WTC11 (cell line): ENCODE measurements at regions not wholly inside any gene's neighbourhood (a gene's known extent, or its start where the extent isn't known, plus 50 kb on each side); places are given as distances from the start of the nearest gene placed in this dataset.
A peak's percentile ranks its signal among the peaks of the same experiment; 100 is the strongest.

Experiments
- ATAC-seq: fragments of 200-7000 bp; cut with Tn5 transposase; 2 replicates; pipeline ENCODE4 v1.10.0; 2021; ENCODE audit warnings: mild to moderate bottlenecking, moderate library complexity
- CTCF ChIA-PET: fragments of 300-600 bp; sonication (Branson Sonifier 250); formaldehyde crosslinking; loops from one replicate; lab custom pipeline; 2021; ENCODE audit warnings: antibody characterized with exemption; lab: Charles Lee
- POLR2A ChIA-PET: fragments of 350-600 bp; sonication (Branson Sonifier 250); formaldehyde crosslinking; loops from one replicate; lab custom pipeline; 2021; ENCODE audit warnings: antibody characterized with exemption; lab: Charles Lee
- DNase-seq: peaks from one replicate; pipeline ENCODE4 v3.0.0; 2021; ENCODE audit warnings: low spot score
- H3K27ac Mint-ChIP-seq: 2 replicates; pipeline ENCODE4 v1.8.0; 2021; ENCODE audit warnings: mixed read lengths
- H3K27me3 Mint-ChIP-seq: 2 replicates; pipeline ENCODE4 v1.8.0; 2021; ENCODE audit warnings: low read depth, mild to moderate bottlenecking, moderate library complexity, mixed read lengths
- H3K36me3 Mint-ChIP-seq: 2 replicates; pipeline ENCODE4 v1.8.0; 2021; ENCODE audit warnings: mixed read lengths
- H3K4me1 Mint-ChIP-seq: 2 replicates; pipeline ENCODE4 v1.8.0; 2022; ENCODE audit warnings: mixed read lengths
- H3K4me3 Mint-ChIP-seq: 2 replicates; pipeline ENCODE4 v1.8.0; 2021; ENCODE audit warnings: mild to moderate bottlenecking, moderate library complexity, mixed read lengths
- H3K9me3 Mint-ChIP-seq: 2 replicates; pipeline ENCODE4 v1.8.0; 2021; ENCODE audit warnings: mixed read lengths
- FOXP1 ChIP-seq: sonication (generic); formaldehyde crosslinking; IDR thresholded peaks from 2 replicates; pipeline ENCODE4 v1.8.0; 2022; ENCODE audit warnings: missing genetic modification reagents, mild to moderate bottlenecking, moderate library complexity, borderline replicate concordance
- GTF2I ChIP-seq: fragments of 250-450 bp; sonication (Bioruptor Pico); conservative IDR thresholded peaks from 2 replicates; pipeline ENCODE4 v1.4.0; 2021; ENCODE audit warnings: mild to moderate bottlenecking
- IRF2 ChIP-seq: sonication (generic); formaldehyde crosslinking; IDR thresholded peaks from 2 replicates; pipeline ENCODE4 v1.8.0; 2022; ENCODE audit warnings: low read depth, missing genetic modification reagents, borderline replicate concordance
- JUN ChIP-seq: sonication (generic); formaldehyde crosslinking; IDR thresholded peaks from 2 replicates; pipeline ENCODE4 v1.8.0; 2023; ENCODE audit warnings: mild to moderate bottlenecking, missing genetic modification reagents
- NFE2L1 ChIP-seq: sonication (generic); formaldehyde crosslinking; IDR thresholded peaks from 2 replicates; pipeline ENCODE4 v1.8.1; 2023; ENCODE audit warnings: missing genetic modification reagents
- NR3C1 ChIP-seq: sonication (generic); formaldehyde crosslinking; conservative IDR thresholded peaks from 2 replicates; pipeline ENCODE4 v1.8.1; 2023; ENCODE audit warnings: low read depth, mild to moderate bottlenecking, missing genetic modification reagents
- PRRX2 ChIP-seq: fragments of 250-450 bp; sonication (Bioruptor Pico); IDR thresholded peaks from 2 replicates; pipeline ENCODE4 v1.8.0; 2021; ENCODE audit warnings: mild to moderate bottlenecking
- TEAD4 ChIP-seq: sonication (generic); formaldehyde crosslinking; IDR thresholded peaks from 2 replicates; pipeline ENCODE4 v1.8.0; 2022; ENCODE audit warnings: mild to moderate bottlenecking, missing genetic modification reagents
- TF ChIP-seq, protein P1 (sequence below): fragments of 250-450 bp; sonication (Bioruptor Pico); IDR thresholded peaks from 2 replicates; pipeline ENCODE4 v1.9.0; 2021; ENCODE audit warnings: mild to moderate bottlenecking
- TF ChIP-seq, protein P2 (sequence below): sonication (generic); formaldehyde crosslinking; IDR thresholded peaks from 2 replicates; pipeline ENCODE4 v1.8.1; 2022; ENCODE audit warnings: missing genetic modification reagents, borderline replicate concordance
- TF ChIP-seq, protein P3 (sequence below): sonication (generic); formaldehyde crosslinking; IDR thresholded peaks from 2 replicates; pipeline ENCODE4 v1.8.0; 2023; ENCODE audit warnings: missing genetic modification reagents
- TF ChIP-seq, protein P4 (sequence below): sonication (generic); formaldehyde crosslinking; conservative IDR thresholded peaks from 2 replicates; pipeline ENCODE4 v1.8.1; 2023; ENCODE audit warnings: mild to moderate bottlenecking, low read depth, missing genetic modification reagents, moderate library complexity
- TF ChIP-seq, protein P5 (sequence below): sonication (generic); formaldehyde crosslinking; IDR thresholded peaks from 2 replicates; pipeline ENCODE4 v1.8.1; 2022; ENCODE audit warnings: low read depth, mild to moderate bottlenecking, moderate library complexity, missing genetic modification reagents, borderline replicate concordance
- TF ChIP-seq, protein P6 (sequence below): sonication (generic); formaldehyde crosslinking; IDR thresholded peaks from 2 replicates; pipeline ENCODE4 v1.8.1; 2022; ENCODE audit warnings: mild to moderate bottlenecking, missing genetic modification reagents, moderate library complexity, borderline replicate concordance
- TF ChIP-seq, protein P7 (sequence below): sonication (generic); formaldehyde crosslinking; IDR thresholded peaks from 2 replicates; pipeline ENCODE4 v1.8.0; 2022; ENCODE audit warnings: missing genetic modification reagents
- TF ChIP-seq, protein P8 (sequence below): sonication (generic); formaldehyde crosslinking; IDR thresholded peaks from 2 replicates; pipeline ENCODE4 v1.8.0; 2023; ENCODE audit warnings: mild to moderate bottlenecking, missing genetic modification reagents

DNA sequence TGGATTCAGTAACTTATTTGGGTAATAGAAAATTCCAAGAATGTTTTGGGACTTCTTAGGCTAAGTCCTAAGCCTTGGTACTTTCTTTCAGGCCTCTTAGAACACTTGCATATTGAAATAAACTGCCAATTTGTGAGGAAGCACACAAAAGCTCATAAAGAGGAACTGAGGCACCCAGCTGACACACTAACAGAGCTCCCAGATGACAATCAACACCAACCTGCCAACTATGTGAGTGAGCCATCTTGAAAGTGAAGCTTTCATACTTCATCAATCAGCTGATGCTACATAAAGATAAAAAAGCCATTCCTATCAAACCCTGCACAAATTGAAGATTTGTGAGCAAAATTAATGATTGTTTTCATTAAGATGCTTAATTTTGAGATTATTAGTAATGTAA, 832.5 kb upstream of the EPHA7 start:
- no peak for ATAC-seq
- H3K9me3 Mint-ChIP-seq: no peaks in the 10 kb centered on the region
- CTCF ChIA-PET: no interaction called here
- no peaks in the 10 kb centered on the region for H3K27me3 Mint-ChIP-seq
- POLR2A ChIA-PET: no interaction called here
- peaks cover 12% of the 10 kb centered on the region for H3K4me1 Mint-ChIP-seq
- H3K27ac Mint-ChIP-seq: no peak overlapping the region
- no peaks in the 10 kb centered on the region for H3K36me3 Mint-ChIP-seq
- TF ChIP-seq NFE2L1 (CRISPR knock-in tag) (no peak), IRF2 (no peak), FOXP1 (CRISPR knock-in tag) (no peak), TEAD4 (CRISPR knock-in tag) (no peak), NR3C1 (CRISPR knock-in tag) (no peak), JUN (CRISPR knock-in tag) (no peak)
- TF ChIP-seq, protein P1, sequence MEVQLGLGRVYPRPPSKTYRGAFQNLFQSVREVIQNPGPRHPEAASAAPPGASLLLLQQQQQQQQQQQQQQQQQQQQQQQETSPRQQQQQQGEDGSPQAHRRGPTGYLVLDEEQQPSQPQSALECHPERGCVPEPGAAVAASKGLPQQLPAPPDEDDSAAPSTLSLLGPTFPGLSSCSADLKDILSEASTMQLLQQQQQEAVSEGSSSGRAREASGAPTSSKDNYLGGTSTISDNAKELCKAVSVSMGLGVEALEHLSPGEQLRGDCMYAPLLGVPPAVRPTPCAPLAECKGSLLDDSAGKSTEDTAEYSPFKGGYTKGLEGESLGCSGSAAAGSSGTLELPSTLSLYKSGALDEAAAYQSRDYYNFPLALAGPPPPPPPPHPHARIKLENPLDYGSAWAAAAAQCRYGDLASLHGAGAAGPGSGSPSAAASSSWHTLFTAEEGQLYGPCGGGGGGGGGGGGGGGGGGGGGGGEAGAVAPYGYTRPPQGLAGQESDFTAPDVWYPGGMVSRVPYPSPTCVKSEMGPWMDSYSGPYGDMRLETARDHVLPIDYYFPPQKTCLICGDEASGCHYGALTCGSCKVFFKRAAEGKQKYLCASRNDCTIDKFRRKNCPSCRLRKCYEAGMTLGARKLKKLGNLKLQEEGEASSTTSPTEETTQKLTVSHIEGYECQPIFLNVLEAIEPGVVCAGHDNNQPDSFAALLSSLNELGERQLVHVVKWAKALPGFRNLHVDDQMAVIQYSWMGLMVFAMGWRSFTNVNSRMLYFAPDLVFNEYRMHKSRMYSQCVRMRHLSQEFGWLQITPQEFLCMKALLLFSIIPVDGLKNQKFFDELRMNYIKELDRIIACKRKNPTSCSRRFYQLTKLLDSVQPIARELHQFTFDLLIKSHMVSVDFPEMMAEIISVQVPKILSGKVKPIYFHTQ (CRISPR knock-in tag): no peak
- TF ChIP-seq, protein P2, sequence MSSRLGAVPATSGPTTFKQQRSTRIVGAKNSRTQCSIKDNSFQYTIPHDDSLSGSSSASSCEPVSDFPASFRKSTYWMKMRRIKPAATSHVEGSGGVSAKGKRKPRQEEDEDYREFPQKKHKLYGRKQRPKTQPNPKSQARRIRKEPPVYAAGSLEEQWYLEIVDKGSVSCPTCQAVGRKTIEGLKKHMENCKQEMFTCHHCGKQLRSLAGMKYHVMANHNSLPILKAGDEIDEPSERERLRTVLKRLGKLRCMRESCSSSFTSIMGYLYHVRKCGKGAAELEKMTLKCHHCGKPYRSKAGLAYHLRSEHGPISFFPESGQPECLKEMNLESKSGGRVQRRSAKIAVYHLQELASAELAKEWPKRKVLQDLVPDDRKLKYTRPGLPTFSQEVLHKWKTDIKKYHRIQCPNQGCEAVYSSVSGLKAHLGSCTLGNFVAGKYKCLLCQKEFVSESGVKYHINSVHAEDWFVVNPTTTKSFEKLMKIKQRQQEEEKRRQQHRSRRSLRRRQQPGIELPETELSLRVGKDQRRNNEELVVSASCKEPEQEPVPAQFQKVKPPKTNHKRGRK (CRISPR knock-in tag): no peak
- TF ChIP-seq, protein P3, sequence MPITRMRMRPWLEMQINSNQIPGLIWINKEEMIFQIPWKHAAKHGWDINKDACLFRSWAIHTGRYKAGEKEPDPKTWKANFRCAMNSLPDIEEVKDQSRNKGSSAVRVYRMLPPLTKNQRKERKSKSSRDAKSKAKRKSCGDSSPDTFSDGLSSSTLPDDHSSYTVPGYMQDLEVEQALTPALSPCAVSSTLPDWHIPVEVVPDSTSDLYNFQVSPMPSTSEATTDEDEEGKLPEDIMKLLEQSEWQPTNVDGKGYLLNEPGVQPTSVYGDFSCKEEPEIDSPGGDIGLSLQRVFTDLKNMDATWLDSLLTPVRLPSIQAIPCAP (CRISPR knock-in tag): no peak
- TF ChIP-seq, all 79 proteins: peak for 0
- H3K4me3 Mint-ChIP-seq: no peak overlapping the region
- DNase-seq: no peak

DNA sequence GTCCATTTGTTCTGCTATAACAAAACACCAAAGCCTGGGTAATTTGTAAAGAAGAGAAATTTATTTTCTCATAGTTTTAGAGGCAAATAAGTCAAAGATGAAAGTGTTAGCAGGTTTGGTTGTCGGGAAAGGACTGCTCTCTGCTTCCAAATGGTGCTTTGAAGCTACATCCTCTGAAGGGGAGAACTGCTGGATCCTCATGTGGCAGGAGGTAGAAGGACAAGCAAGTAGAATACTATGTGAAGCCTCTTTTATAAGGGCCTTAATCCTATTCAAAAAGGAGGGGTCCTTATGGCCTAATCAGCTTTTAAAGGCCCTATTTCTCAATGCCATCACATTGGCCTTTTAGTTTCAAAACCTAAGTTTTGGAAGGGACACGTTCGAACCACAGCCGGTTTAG, 826.0 kb upstream of the EPHA7 start:
- H3K4me1 Mint-ChIP-seq: no peaks in the 10 kb centered on the region
- peak; percentile 81 for ATAC-seq
- no peak overlapping the region for H3K27ac Mint-ChIP-seq
- H3K36me3 Mint-ChIP-seq: no peaks in the 10 kb centered on the region
- ChIA-PET POLR2A (interaction anchor here (0.6 kb wide), 1 partner anchor 51 kb away, joined by 3 read pairs; no protein-coding TSS in a partner anchor), CTCF (interaction anchor here (1.5 kb wide), 1 partner anchor 9 kb away, joined by 4 read pairs; no protein-coding TSS in a partner anchor)
- no peaks in the 10 kb centered on the region for H3K27me3 Mint-ChIP-seq
- no peak overlapping the region for H3K4me3 Mint-ChIP-seq
- DNase-seq: no peak
- H3K9me3 Mint-ChIP-seq: no peaks in the 10 kb centered on the region
- TF ChIP-seq, protein P4, sequence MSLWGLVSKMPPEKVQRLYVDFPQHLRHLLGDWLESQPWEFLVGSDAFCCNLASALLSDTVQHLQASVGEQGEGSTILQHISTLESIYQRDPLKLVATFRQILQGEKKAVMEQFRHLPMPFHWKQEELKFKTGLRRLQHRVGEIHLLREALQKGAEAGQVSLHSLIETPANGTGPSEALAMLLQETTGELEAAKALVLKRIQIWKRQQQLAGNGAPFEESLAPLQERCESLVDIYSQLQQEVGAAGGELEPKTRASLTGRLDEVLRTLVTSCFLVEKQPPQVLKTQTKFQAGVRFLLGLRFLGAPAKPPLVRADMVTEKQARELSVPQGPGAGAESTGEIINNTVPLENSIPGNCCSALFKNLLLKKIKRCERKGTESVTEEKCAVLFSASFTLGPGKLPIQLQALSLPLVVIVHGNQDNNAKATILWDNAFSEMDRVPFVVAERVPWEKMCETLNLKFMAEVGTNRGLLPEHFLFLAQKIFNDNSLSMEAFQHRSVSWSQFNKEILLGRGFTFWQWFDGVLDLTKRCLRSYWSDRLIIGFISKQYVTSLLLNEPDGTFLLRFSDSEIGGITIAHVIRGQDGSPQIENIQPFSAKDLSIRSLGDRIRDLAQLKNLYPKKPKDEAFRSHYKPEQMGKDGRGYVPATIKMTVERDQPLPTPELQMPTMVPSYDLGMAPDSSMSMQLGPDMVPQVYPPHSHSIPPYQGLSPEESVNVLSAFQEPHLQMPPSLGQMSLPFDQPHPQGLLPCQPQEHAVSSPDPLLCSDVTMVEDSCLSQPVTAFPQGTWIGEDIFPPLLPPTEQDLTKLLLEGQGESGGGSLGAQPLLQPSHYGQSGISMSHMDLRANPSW (CRISPR knock-in tag): no peak
- TF ChIP-seq, protein P5, sequence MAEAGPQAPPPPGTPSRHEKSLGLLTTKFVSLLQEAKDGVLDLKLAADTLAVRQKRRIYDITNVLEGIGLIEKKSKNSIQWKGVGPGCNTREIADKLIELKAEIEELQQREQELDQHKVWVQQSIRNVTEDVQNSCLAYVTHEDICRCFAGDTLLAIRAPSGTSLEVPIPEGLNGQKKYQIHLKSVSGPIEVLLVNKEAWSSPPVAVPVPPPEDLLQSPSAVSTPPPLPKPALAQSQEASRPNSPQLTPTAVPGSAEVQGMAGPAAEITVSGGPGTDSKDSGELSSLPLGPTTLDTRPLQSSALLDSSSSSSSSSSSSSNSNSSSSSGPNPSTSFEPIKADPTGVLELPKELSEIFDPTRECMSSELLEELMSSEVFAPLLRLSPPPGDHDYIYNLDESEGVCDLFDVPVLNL: no peak
- TF ChIP-seq, protein P6, sequence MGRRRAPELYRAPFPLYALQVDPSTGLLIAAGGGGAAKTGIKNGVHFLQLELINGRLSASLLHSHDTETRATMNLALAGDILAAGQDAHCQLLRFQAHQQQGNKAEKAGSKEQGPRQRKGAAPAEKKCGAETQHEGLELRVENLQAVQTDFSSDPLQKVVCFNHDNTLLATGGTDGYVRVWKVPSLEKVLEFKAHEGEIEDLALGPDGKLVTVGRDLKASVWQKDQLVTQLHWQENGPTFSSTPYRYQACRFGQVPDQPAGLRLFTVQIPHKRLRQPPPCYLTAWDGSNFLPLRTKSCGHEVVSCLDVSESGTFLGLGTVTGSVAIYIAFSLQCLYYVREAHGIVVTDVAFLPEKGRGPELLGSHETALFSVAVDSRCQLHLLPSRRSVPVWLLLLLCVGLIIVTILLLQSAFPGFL (CRISPR knock-in tag): no peak
- TF ChIP-seq, protein P7, sequence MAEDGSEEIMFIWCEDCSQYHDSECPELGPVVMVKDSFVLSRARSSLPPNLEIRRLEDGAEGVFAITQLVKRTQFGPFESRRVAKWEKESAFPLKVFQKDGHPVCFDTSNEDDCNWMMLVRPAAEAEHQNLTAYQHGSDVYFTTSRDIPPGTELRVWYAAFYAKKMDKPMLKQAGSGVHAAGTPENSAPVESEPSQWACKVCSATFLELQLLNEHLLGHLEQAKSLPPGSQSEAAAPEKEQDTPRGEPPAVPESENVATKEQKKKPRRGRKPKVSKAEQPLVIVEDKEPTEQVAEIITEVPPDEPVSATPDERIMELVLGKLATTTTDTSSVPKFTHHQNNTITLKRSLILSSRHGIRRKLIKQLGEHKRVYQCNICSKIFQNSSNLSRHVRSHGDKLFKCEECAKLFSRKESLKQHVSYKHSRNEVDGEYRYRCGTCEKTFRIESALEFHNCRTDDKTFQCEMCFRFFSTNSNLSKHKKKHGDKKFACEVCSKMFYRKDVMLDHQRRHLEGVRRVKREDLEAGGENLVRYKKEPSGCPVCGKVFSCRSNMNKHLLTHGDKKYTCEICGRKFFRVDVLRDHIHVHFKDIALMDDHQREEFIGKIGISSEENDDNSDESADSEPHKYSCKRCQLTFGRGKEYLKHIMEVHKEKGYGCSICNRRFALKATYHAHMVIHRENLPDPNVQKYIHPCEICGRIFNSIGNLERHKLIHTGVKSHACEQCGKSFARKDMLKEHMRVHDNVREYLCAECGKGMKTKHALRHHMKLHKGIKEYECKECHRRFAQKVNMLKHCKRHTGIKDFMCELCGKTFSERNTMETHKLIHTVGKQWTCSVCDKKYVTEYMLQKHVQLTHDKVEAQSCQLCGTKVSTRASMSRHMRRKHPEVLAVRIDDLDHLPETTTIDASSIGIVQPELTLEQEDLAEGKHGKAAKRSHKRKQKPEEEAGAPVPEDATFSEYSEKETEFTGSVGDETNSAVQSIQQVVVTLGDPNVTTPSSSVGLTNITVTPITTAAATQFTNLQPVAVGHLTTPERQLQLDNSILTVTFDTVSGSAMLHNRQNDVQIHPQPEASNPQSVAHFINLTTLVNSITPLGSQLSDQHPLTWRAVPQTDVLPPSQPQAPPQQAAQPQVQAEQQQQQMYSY (CRISPR knock-in tag): no peak
- TF ChIP-seq, protein P8, sequence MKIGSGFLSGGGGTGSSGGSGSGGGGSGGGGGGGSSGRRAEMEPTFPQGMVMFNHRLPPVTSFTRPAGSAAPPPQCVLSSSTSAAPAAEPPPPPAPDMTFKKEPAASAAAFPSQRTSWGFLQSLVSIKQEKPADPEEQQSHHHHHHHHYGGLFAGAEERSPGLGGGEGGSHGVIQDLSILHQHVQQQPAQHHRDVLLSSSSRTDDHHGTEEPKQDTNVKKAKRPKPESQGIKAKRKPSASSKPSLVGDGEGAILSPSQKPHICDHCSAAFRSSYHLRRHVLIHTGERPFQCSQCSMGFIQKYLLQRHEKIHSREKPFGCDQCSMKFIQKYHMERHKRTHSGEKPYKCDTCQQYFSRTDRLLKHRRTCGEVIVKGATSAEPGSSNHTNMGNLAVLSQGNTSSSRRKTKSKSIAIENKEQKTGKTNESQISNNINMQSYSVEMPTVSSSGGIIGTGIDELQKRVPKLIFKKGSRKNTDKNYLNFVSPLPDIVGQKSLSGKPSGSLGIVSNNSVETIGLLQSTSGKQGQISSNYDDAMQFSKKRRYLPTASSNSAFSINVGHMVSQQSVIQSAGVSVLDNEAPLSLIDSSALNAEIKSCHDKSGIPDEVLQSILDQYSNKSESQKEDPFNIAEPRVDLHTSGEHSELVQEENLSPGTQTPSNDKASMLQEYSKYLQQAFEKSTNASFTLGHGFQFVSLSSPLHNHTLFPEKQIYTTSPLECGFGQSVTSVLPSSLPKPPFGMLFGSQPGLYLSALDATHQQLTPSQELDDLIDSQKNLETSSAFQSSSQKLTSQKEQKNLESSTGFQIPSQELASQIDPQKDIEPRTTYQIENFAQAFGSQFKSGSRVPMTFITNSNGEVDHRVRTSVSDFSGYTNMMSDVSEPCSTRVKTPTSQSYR (CRISPR knock-in tag): no peak
- TF ChIP-seq GTF2I (no peak), PRRX2 (CRISPR knock-in tag) (no peak)
- TF ChIP-seq, protein P3 (CRISPR knock-in tag): no peak
